Mammary epithelial cell (primary cell): ENCODE measurements at regions not wholly inside any gene's neighbourhood (a gene's known extent, or its start where the extent isn't known, plus 50 kb on each side); places are given as distances from the start of the nearest gene placed in this dataset.
"Not testable (repeated sequence)": the region's sequence is repeated elsewhere in the genome, so short reads cannot be mapped to it uniquely, and the experiment has no call there.

ENCODE experiments used
- CTCF ChIP-seq, 2 donors: IDR thresholded peaks in 1 of 2; conservative IDR thresholded peaks in 1 of 2; 2 replicates each; pipeline ENCODE4 v1.5.1; 2011 to 2012; ENCODE audit warnings: inconsistent platforms in 2 of 2, low read length in 2 of 2, mild to moderate bottlenecking in 2 of 2, control low read depth in 1 of 2, low read depth in 1 of 2; ENCODE audit not compliant: insufficient read depth in 1 of 2; ENCODE audit errors: extremely low read depth in 1 of 2
- EZH2 ChIP-seq: IDR thresholded peaks from 2 replicates; pipeline ENCODE4 v1.6.1; 2012; ENCODE audit warnings: low read length, inconsistent platforms, borderline replicate concordance

GRCh38 chr1:149300478-149301218 lies 174.2 kb upstream of the NBPF19 start:
- not testable (repeated sequence) for TF ChIP-seq CTCF (conservative IDR thresholded peaks at IDR 0.05 in 1 of 2, IDR thresholded peaks at IDR 0.05 in 1 of 2; ENCODE audit: extremely low read depth in 1 of 2, insufficient read depth in 1 of 2, low read depth in 1 of 2, low read length in 2 of 2); EZH2
